H4 (cell line): ENCODE measurements at regions not wholly inside any gene's neighbourhood (a gene's known extent, or its start where the extent isn't known, plus 50 kb on each side); places are given as distances from the start of the nearest gene placed in this dataset.
A peak's percentile ranks its signal among the peaks of the same experiment; 100 is the strongest.

Experiments
- DNase-seq: peaks from one replicate; pipeline ENCODE4 v3.0.0-alpha.2; 2015; ENCODE audit warnings: low spot score

GRCh38 chr15:69813881-69814280, 283.8 kb downstream of the TLE3 start:
- peak; percentile 47 for DNase-seq

GRCh38 chr15:69814932-69815331, 282.8 kb downstream of the TLE3 start:
- DNase-seq, result no peak

- no peak for DNase-seq
Measured at GRCh38 chr15:69815793-69816192, 281.9 kb downstream of the TLE3 start.

GRCh38 chr15:69816522-69816921, 281.2 kb downstream of the TLE3 start:
- DNase-seq, result no peak

GRCh38 chr15:69818529-69818928, 279.2 kb downstream of the TLE3 start:
- DNase-seq, result no peak

GRCh38 chr15:69819371-69819770, 278.3 kb downstream of the TLE3 start:
- no peak for DNase-seq

GRCh38 chr15:69820819-69821218, 276.9 kb downstream of the TLE3 start:
- DNase-seq, result peak; percentile 19

GRCh38 chr15:69823223-69823907, 274.4 kb downstream of the TLE3 start:
- DNase-seq, result peak; percentile 23

- DNase-seq, result no peak
Measured at GRCh38 chr15:69824075-69824876, 273.4 kb downstream of the TLE3 start.

- DNase-seq, result no peak
Measured at GRCh38 chr15:69824877-69825406, 272.8 kb downstream of the TLE3 start.

- DNase-seq, result no peak
Measured at GRCh38 chr15:69825941-69826818, 271.5 kb downstream of the TLE3 start.

GRCh38 chr15:69826819-69827175, 270.9 kb downstream of the TLE3 start:
- peak; percentile 21 for DNase-seq

- no peak for DNase-seq
Measured at GRCh38 chr15:69827751-69828150, 270.0 kb downstream of the TLE3 start.

- no peak for DNase-seq
Measured at GRCh38 chr15:69828181-69828828, 269.4 kb downstream of the TLE3 start.

- DNase-seq, result no peak
Measured at GRCh38 chr15:69829974-69830373, 267.7 kb downstream of the TLE3 start.

- no peak for DNase-seq
Measured at GRCh38 chr15:69830430-69830829, 267.3 kb downstream of the TLE3 start.

GRCh38 chr15:69830876-69831275, 266.8 kb downstream of the TLE3 start:
- no peak for DNase-seq

GRCh38 chr15:69834267-69834666, 263.4 kb downstream of the TLE3 start:
- DNase-seq, result no peak

GRCh38 chr15:69834761-69835160, 263.0 kb downstream of the TLE3 start:
- DNase-seq, result no peak

- no peak for DNase-seq
Measured at GRCh38 chr15:69836048-69836447, 261.7 kb downstream of the TLE3 start.

GRCh38 chr15:69836526-69837230, 261.0 kb downstream of the TLE3 start:
- no peak for DNase-seq
